Spinal cord (tissue), 9 donors: ENCODE measurements at regions not wholly inside any gene's neighbourhood (a gene's known extent, or its start where the extent isn't known, plus 50 kb on each side); places are given as distances from the start of the nearest gene placed in this dataset.
"Not testable (repeated sequence)": the region's sequence is repeated elsewhere in the genome, so short reads cannot be mapped to it uniquely, and the experiment has no call there.

Experiments
- DNase-seq, 6 donors: peaks; one replicate each; pipeline versions ENCODE4 v3.0.0 to v3.0.0-alpha.2; 2013 to 2015; ENCODE audit warnings: low spot score in 6 of 6, low read depth in 4 of 6
- H3K27ac ChIP-seq: one replicate; pipeline ENCODE4 v1.5.1; 2013; ENCODE audit warnings: low read depth, low read length, control low read depth
- H3K27me3 ChIP-seq: one replicate; pipeline ENCODE4 v1.6.1; 2013; ENCODE audit warnings: low read length; ENCODE audit not compliant: control insufficient read depth, insufficient read depth
- H3K36me3 ChIP-seq: one replicate; pipeline ENCODE4 v1.6.1; 2013; ENCODE audit warnings: low read length; ENCODE audit not compliant: control insufficient read depth, insufficient read depth
- H3K4me1 ChIP-seq: one replicate; pipeline ENCODE4 v1.6.1; 2013; ENCODE audit warnings: low read length; ENCODE audit not compliant: control insufficient read depth, insufficient read depth
- H3K4me3 ChIP-seq: one replicate; pipeline ENCODE4 v1.5.1; 2013; ENCODE audit warnings: low read depth, low read length, control low read depth
- H3K9me3 ChIP-seq: one replicate; pipeline ENCODE4 v1.6.1; 2013; ENCODE audit warnings: low read length; ENCODE audit not compliant: control insufficient read depth, insufficient read depth
- WGBS: methylation state at CpG from one replicate; pipeline ENCODE4 v1.1.5; 2013; ENCODE audit warnings: missing lambda C conversion rate; ENCODE audit not compliant: insufficient coverage; 5-methylcytosine and 5-hydroxymethylcytosine counted together
- donor health status: healthy.

- WGBS = 86% methylated on average over 4 of the region's 9 CpGs
- DNase-seq, H3K4me1 ChIP-seq, H3K27me3 ChIP-seq, H3K36me3 ChIP-seq, H3K9me3 ChIP-seq, H3K4me3 ChIP-seq, H3K27ac ChIP-seq: not testable (repeated sequence)
Observed at GRCh38 chr3:75502171-75502570, 162.0 kb upstream of the FRG2C start.

- Histone ChIP-seq H3K27ac (peak overlapping the region; percentile 33), H3K4me3 (peak overlapping the region; percentile 24)
- not testable (repeated sequence) for H3K4me1 ChIP-seq, H3K9me3 ChIP-seq, H3K27me3 ChIP-seq, H3K36me3 ChIP-seq
- 35% methylated on average over 18 of the region's 18 CpGs for WGBS
- peak in 4 of 6 donors; percentile 7 to 74 (median 29) for DNase-seq
Observed at GRCh38 chr3:75502769-75503756, 161.1 kb upstream of the FRG2C start.

GRCh38 chr3:75506603-75507002 lies 157.5 kb upstream of the FRG2C start:
- H3K27ac ChIP-seq = no peak overlapping the region
- WGBS = 88% methylated on average over 18 of the region's 21 CpGs
- H3K9me3 ChIP-seq = no peaks in the 10 kb centered on the region
- H3K36me3 ChIP-seq = no peaks in the 10 kb centered on the region
- H3K4me1 ChIP-seq = no peaks in the 10 kb centered on the region
- no peaks in the 10 kb centered on the region for H3K27me3 ChIP-seq
- no peak for DNase-seq
- H3K4me3 ChIP-seq = no peak overlapping the region

GRCh38 chr3:75507956-75508355 lies 156.2 kb upstream of the FRG2C start:
- H3K36me3 ChIP-seq, H3K9me3 ChIP-seq, DNase-seq, H3K4me1 ChIP-seq, H3K27ac ChIP-seq, H3K27me3 ChIP-seq, H3K4me3 ChIP-seq: not testable (repeated sequence)
- 92% methylated on average over 2 of the region's 2 CpGs for WGBS

- H3K27ac ChIP-seq, H3K4me3 ChIP-seq, H3K27me3 ChIP-seq, H3K9me3 ChIP-seq, DNase-seq, H3K36me3 ChIP-seq, H3K4me1 ChIP-seq: not testable (repeated sequence)
Observed at GRCh38 chr3:75527657-75528056, 136.5 kb upstream of the FRG2C start.

DNA sequence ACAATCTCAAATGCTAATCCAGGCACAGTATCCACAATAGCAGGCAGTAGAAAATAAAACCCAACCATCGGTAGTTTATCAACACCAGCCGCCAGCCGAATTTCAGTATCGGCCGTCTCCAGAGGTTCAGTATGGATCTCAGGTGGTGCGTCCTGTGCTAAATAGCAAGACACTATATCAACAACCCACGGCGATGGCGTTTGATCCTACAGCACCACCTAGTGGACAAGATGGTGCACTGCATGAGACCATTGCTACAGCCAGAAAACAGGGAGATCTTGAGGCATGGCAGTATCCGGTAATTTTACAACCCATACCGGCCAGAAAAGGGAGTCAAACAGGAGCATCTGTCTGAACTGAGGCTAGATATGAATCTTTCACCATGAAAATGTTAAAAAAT lies 112.0 kb upstream of the FRG2C start:
- not testable (repeated sequence) for H3K4me3 ChIP-seq, H3K27ac ChIP-seq, H3K4me1 ChIP-seq, H3K27me3 ChIP-seq, H3K36me3 ChIP-seq, H3K9me3 ChIP-seq
- 84% methylated on average over 4 of the region's 11 CpGs for WGBS
- DNase-seq = peak in 1 of 6 donors; percentile 2

DNA sequence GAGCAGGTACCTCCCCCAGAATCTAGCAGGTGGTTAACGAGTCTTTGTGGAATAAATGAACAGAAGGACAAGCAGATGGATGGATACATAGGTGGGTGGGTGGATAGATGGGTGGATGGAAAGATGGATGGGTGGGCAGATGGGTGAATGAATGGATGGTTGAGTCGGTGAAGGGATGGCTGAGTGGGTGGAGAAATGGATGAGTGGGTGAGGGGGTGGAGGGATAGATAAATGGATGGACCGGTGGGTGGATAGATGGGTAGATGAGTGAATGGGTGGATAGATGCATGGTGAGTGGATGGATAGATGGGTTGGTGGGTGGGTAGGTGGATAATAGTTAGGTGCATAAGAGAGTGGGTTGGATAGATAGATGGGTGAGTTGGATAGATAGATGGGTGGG lies 99.7 kb upstream of the FRG2C start:
- not testable (repeated sequence) for DNase-seq, H3K4me3 ChIP-seq, H3K36me3 ChIP-seq, H3K4me1 ChIP-seq, H3K9me3 ChIP-seq, H3K27me3 ChIP-seq, H3K27ac ChIP-seq
- WGBS = 90% methylated on average over 3 of the region's 3 CpGs

GRCh38 chr3:75572303-75572702 lies 91.8 kb upstream of the FRG2C start:
- H3K27me3 ChIP-seq, H3K9me3 ChIP-seq, H3K4me3 ChIP-seq, H3K36me3 ChIP-seq, H3K27ac ChIP-seq, H3K4me1 ChIP-seq, DNase-seq: not testable (repeated sequence)
- 53% methylated on average over 3 of the region's 7 CpGs for WGBS

GRCh38 chr3:75579091-75579490 lies 85.0 kb upstream of the FRG2C start:
- not testable (repeated sequence) for H3K27me3 ChIP-seq, H3K27ac ChIP-seq, H3K36me3 ChIP-seq, H3K4me3 ChIP-seq, H3K9me3 ChIP-seq, DNase-seq, H3K4me1 ChIP-seq
- no CpG with 5 or more reads among the region's 10 CpGs for WGBS

DNA sequence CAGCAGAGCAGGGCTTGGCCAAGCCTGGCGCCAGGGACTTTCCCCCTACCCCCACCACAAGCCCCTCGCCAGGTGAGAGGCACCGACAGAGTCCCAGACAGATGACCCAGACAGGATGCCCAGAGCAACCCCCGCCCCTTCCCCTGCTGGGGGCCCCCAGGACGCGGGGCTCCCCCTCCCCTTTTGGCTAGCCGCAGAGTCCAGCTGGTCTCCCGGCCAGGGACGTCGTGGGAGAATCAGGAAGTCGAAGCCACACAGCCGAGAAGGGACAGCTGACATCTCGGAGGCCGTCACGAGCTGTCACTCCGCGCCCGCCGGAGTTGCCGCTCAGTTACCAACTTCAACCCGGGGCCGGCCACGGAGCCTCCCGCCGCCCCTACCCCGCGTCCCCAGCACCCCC lies 84.6 kb upstream of the FRG2C start:
- not testable (repeated sequence) for H3K9me3 ChIP-seq, H3K36me3 ChIP-seq, H3K27ac ChIP-seq, H3K4me1 ChIP-seq, H3K27me3 ChIP-seq, H3K4me3 ChIP-seq
- DNase-seq = peak in 1 of 6 donors; percentile 2
- 0% methylated on average over 3 of the region's 27 CpGs for WGBS
